K562 (cell line): ENCODE measurements at regions not wholly inside any gene's neighbourhood (a gene's known extent, or its start where the extent isn't known, plus 50 kb on each side); places are given as distances from the start of the nearest gene placed in this dataset.
"Not testable (repeated sequence)": the region's sequence is repeated elsewhere in the genome, so short reads cannot be mapped to it uniquely, and the experiment has no call there.

ENCODE experiments used
- ATAC-seq: fragments of 200-7000 bp; cut with Tn5 transposase; 3 replicates; pipeline ENCODE4 v1.9.1; 2020; ENCODE audit warnings: moderate library complexity
- BruUV-seq: library from RNA; stranded (reverse); fragments of 400-500 nt; replicated peaks from 2 replicates; lab custom pipeline; 2021; lab: Mats Ljungman, UMichigan
- CTCF ChIA-PET: fragments of 300-600 bp; formaldehyde crosslinking; extraction: SDS; loops from one replicate; lab custom pipeline; 2021; ENCODE audit warnings: low intra/inter-chr PET ratio; lab: Yijun Ruan, JAX
- POLR2A ChIA-PET: fragments of 300-600, 350-650 bp; sonication (Branson Sonifier 250); formaldehyde crosslinking; extraction: SDS; loops from one replicate; lab custom pipeline; 2021; ENCODE audit warnings: antibody characterized with exemption, inconsistent platforms; lab: Yijun Ruan, JAX
- DNase-seq, 4 experiments: peaks; one replicate each; pipeline versions ENCODE4 v3.0.0 to v3.0.0-alpha.2; 2011 to 2018; ENCODE audit warnings: low spot score in 3 of 4, mixed read lengths in 3 of 4; ENCODE audit errors: extremely low read depth in 1 of 4
- FAIRE-seq: peaks from 2 replicates; lab custom pipeline; 2011; peaks lifted over from hg19 to GRCh38; lab: Jason Lieb, UNC
- H2AFZ ChIP-seq: 2 replicates; pipeline ENCODE4 v1.6.0; 2011; ENCODE audit warnings: low read depth, low read length, control low read depth, inconsistent platforms
- H3K27ac ChIP-seq: fragments of 200-600 bp; 3 replicates; pipeline ENCODE4 v1.8.0; 2011; ENCODE audit warnings: low read depth, mild to moderate bottlenecking, control low read depth, inconsistent platforms, low read length, moderate library complexity, mixed read lengths; ENCODE audit errors: extremely low read depth
- H3K27me3 ChIP-seq, 2 experiments: fragments of 300-600 bp in 1 of 2; 2 replicates in 1 of 2; 3 replicates in 1 of 2; pipeline versions ENCODE4 v1.6.0 to v1.8.0; 2011; ENCODE audit warnings: inconsistent platforms in 2 of 2, low read length in 2 of 2, mild to moderate bottlenecking in 1 of 2, mixed read lengths in 1 of 2, moderate library complexity in 1 of 2; ENCODE audit not compliant: control insufficient read depth in 2 of 2, insufficient read depth in 2 of 2
- H3K36me3 ChIP-seq: fragments of 300-600 bp; 3 replicates; pipeline ENCODE4 v1.8.0; 2011; ENCODE audit warnings: mild to moderate bottlenecking, low read length, inconsistent platforms; ENCODE audit not compliant: control insufficient read depth, insufficient read depth
- H3K4me1 ChIP-seq, 2 experiments: fragments of 200-600 bp in 1 of 2; replicated peaks in 1 of 2; 2 replicates in 1 of 2; 3 replicates in 1 of 2; pipeline versions ENCODE4 v1.5.1 to v1.8.0; 2011; ENCODE audit warnings: inconsistent platforms in 2 of 2, low read length in 2 of 2, mild to moderate bottlenecking in 1 of 2, mixed read lengths in 1 of 2, moderate library complexity in 1 of 2; ENCODE audit not compliant: control insufficient read depth in 2 of 2, insufficient read depth in 2 of 2
- H3K4me2 ChIP-seq: 2 replicates; pipeline ENCODE4 v1.6.1; 2011; ENCODE audit warnings: low read length, control low read depth, inconsistent platforms, mixed read lengths; ENCODE audit not compliant: insufficient read depth
- H3K4me3 ChIP-seq: fragments of 200-600 bp; sonication (generic), shearing (Covaris generic); 2 replicates; pipeline ENCODE4 v1.5.1; 2016; ENCODE audit warnings: control low read depth, inconsistent platforms
- H3K79me2 ChIP-seq: fragments of 200-600 bp; 3 replicates; pipeline ENCODE4 v1.8.0; 2011; ENCODE audit warnings: low read length, inconsistent platforms; ENCODE audit not compliant: control insufficient read depth, insufficient read depth
- H3K9ac ChIP-seq, 2 experiments: 2 replicates each; pipeline versions ENCODE4 v1.6.0 to v1.6.1; 2011; ENCODE audit warnings: low read depth in 2 of 2, low read length in 2 of 2, control low read depth in 1 of 2, inconsistent platforms in 1 of 2, mild to moderate bottlenecking in 1 of 2, mixed read lengths in 1 of 2; ENCODE audit not compliant: insufficient read depth in 1 of 2
- H3K9me1 ChIP-seq: one replicate; pipeline ENCODE4 v1.6.0; 2011; ENCODE audit warnings: inconsistent platforms, mild to moderate bottlenecking, low read length, moderate library complexity; ENCODE audit not compliant: control insufficient read depth, insufficient read depth
- H3K9me3 ChIP-seq: replicated peaks from 2 replicates; pipeline ENCODE4 v1.5.1; 2011; ENCODE audit warnings: low read depth, low read length, inconsistent platforms; ENCODE audit not compliant: control insufficient read depth, insufficient read depth
- H4K20me1 ChIP-seq: replicated peaks from 2 replicates; pipeline ENCODE4 v1.6.1; 2011; ENCODE audit warnings: low read length, inconsistent platforms, mixed read lengths; ENCODE audit not compliant: control insufficient read depth, insufficient read depth
- HDAC8 ChIP-seq: fragments of 450-650 bp; IDR thresholded peaks from 2 replicates; pipeline ENCODE4 v1.6.1; 2016; ENCODE audit warnings: mild to moderate bottlenecking, missing genetic modification characterization, moderate library complexity, missing compliant biosample characterization
- PTBP1 ChIP-seq: fragments of 200-400 bp; formaldehyde crosslinking; IDR thresholded peaks from 2 replicates; pipeline ENCODE4 v1.6.1; 2017; ENCODE audit warnings: low read depth, low read length
- RBFOX2 ChIP-seq: fragments of 200-400 bp; formaldehyde crosslinking; IDR thresholded peaks from 2 replicates; pipeline ENCODE4 v1.6.1; 2017; ENCODE audit warnings: low read depth, mild to moderate bottlenecking, low read length, moderate library complexity
- ZNF253 ChIP-seq: fragments of 250-450 bp; sonication (Bioruptor Pico); conservative IDR thresholded peaks from 2 replicates; pipeline ENCODE4 v1.6.1; 2021; ENCODE audit warnings: mild to moderate bottlenecking
- ZNF780A ChIP-seq: fragments of 250-450 bp; sonication (Bioruptor Pico); IDR thresholded peaks from 2 replicates; pipeline ENCODE4 v1.5.0; 2021; ENCODE audit warnings: mild to moderate bottlenecking
- WGBS: fragments of 100-300 bp; shearing (Covaris generic); methylation state at CpG from one replicate; pipeline ENCODE4 v1.1.6; 2016; ENCODE audit warnings: low coverage, mixed read lengths; ENCODE audit not compliant: insufficient coverage; ENCODE audit errors: missing lambda C conversion rate; 5-methylcytosine and 5-hydroxymethylcytosine counted together
- in situ Hi-C: fragments of 300-500 bp; cut with MboI; formaldehyde crosslinking; loops from 4 replicates; pipeline ENCODE4 v1.15.0; 2018; ENCODE audit warnings: inconsistent platforms, mixed read lengths
- intact Hi-C: fragments of 100-400 bp; cut with micrococcal nuclease; formaldehyde crosslinking; loops from 2 replicates; pipeline ENCODE4 v1.14.2; 2022
- TF ChIP-seq, protein P1 (sequence below): sonication (generic); formaldehyde crosslinking; IDR thresholded peaks from 2 replicates; pipeline ENCODE4 v1.8.0; 2022; ENCODE audit warnings: mild to moderate bottlenecking, low read depth, missing genetic modification reagents
- TF ChIP-seq, protein P2 (sequence below): fragments of 250-450 bp; sonication (Bioruptor Pico); IDR thresholded peaks from 2 replicates; pipeline ENCODE4 v1.9.0; 2021; ENCODE audit warnings: mild to moderate bottlenecking, inconsistent platforms

DNA sequence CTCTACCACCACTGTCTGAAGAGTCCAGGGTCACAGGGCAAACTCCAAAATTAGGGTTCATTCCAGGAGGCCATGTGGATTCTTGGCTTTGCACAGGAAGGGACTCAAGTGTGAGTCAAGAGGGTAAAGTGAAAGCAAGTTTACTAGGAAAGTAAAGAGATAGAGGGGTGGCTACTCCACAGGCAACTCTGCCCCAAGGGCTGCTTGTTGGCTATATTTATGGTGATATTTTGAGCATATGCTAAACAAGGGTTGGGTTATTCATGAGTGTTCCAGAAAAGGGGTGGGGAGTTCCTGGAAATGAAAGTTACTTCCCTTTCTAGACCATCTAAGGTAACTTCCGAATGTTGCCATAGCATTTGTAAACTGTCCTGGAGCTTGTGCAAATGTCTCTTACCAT, 1222.0 kb upstream of the TENM3 start:
- Histone ChIP-seq H4K20me1 (no peaks in the 10 kb centered on the region), H3K9me3 (no peaks in the 10 kb centered on the region), H3K4me3 (no peak overlapping the region), H3K9ac (no peak overlapping the region), H3K4me1 (no peaks in the 10 kb centered on the region), H3K36me3 (no peaks in the 10 kb centered on the region), H3K27ac (no peak overlapping the region), H3K9me1 (no peaks in the 10 kb centered on the region), H3K27me3 (no peaks in the 10 kb centered on the region), H2AFZ (no peak overlapping the region), H3K79me2 (no peaks in the 10 kb centered on the region), H3K4me2 (no peak overlapping the region)
- 8% methylated on average over 1 of the region's 1 CpG for WGBS
- ChIA-PET CTCF (no interaction called here), POLR2A (no interaction called here)
- BruUV-seq: no TSS peak
- FAIRE-seq (no peak), ATAC-seq (no peak), DNase-seq (no peak)
- intact Hi-C loops (no loop called here), in situ Hi-C loops (no loop called here)
- no peak for TF ChIP-seq HDAC8 (tag)
- TF ChIP-seq, protein P1, sequence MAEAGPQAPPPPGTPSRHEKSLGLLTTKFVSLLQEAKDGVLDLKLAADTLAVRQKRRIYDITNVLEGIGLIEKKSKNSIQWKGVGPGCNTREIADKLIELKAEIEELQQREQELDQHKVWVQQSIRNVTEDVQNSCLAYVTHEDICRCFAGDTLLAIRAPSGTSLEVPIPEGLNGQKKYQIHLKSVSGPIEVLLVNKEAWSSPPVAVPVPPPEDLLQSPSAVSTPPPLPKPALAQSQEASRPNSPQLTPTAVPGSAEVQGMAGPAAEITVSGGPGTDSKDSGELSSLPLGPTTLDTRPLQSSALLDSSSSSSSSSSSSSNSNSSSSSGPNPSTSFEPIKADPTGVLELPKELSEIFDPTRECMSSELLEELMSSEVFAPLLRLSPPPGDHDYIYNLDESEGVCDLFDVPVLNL (CRISPR knock-in tag): no peak
- no peak for TF ChIP-seq PTBP1
- no peak for TF ChIP-seq ZNF780A (CRISPR knock-in tag)
- no peak for TF ChIP-seq RBFOX2
- TF ChIP-seq, protein P2, sequence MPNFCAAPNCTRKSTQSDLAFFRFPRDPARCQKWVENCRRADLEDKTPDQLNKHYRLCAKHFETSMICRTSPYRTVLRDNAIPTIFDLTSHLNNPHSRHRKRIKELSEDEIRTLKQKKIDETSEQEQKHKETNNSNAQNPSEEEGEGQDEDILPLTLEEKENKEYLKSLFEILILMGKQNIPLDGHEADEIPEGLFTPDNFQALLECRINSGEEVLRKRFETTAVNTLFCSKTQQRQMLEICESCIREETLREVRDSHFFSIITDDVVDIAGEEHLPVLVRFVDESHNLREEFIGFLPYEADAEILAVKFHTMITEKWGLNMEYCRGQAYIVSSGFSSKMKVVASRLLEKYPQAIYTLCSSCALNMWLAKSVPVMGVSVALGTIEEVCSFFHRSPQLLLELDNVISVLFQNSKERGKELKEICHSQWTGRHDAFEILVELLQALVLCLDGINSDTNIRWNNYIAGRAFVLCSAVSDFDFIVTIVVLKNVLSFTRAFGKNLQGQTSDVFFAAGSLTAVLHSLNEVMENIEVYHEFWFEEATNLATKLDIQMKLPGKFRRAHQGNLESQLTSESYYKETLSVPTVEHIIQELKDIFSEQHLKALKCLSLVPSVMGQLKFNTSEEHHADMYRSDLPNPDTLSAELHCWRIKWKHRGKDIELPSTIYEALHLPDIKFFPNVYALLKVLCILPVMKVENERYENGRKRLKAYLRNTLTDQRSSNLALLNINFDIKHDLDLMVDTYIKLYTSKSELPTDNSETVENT (CRISPR knock-in tag): no peak
- TF ChIP-seq ZNF253 (CRISPR knock-in tag): no peak

DNA sequence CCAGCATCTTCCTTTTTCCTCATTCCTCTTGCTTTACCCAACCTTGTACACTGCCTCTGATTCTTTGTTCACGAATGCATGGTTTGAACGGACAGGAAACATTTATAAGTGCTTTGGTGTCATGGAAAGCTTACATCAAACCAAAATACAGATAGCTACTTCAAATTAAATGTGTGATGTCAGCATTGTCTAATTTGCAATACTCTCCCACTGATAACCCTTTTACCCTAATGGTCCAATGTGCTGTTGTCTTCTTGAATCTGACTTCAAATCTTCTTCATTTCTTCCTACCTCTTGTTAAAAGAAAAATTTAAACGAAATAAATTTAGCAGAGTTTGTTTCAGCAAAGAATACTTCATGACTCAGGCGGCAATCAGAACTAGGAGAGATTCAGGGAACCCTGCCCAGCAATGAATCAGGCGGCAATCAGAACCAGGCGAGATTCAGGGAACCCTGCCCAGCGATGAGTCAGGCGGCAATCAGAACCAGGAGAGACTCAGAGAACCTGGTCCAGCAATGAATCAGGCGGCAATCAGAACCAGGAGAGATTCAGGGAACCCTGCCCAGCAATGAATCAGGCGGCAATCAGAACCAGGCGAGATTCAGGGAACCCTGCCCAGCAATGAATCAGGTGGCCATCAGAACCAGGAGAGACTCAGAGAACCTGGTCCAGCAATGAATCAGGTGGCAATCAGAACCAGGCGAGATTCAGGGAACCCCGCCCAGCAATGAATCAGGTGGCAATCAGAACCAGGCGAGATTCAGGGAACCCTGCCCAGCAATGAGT, 1212.9 kb upstream of the TENM3 start:
- CTCF ChIA-PET, H3K9me3 ChIP-seq, FAIRE-seq, H3K9me1 ChIP-seq, ATAC-seq, H3K4me3 ChIP-seq, H3K4me2 ChIP-seq, H3K79me2 ChIP-seq, POLR2A ChIA-PET, in situ Hi-C loops, intact Hi-C loops, BruUV-seq, H3K4me1 ChIP-seq, H3K27ac ChIP-seq, DNase-seq, H3K36me3 ChIP-seq, H3K9ac ChIP-seq, H2AFZ ChIP-seq, H3K27me3 ChIP-seq, H4K20me1 ChIP-seq: not testable (repeated sequence)
- WGBS: 3% methylated on average over 14 of the region's 14 CpGs
